ENCODE measurements at regions not wholly inside any gene's neighbourhood (a gene's known extent, or its start where the extent isn't known, plus 50 kb on each side); places are given as distances from the start of the nearest gene placed in this dataset.

- TF ChIP-seq RFX5 (IDR thresholded peaks at IDR 0.05; ENCODE audit: low read depth, low read length): no peak
- no peak for TF ChIP-seq CTCF (conservative IDR thresholded peaks at IDR 0.05; ENCODE audit: low read depth, low read length)
- no peak for TF ChIP-seq USF2 (IDR thresholded peaks at IDR 0.05; ENCODE audit: low read depth, low read length)
- TF ChIP-seq ELK1 (IDR thresholded peaks at IDR 0.05; ENCODE audit: borderline replicate concordance, low read depth, low read length): no peak
- TF ChIP-seq POLR2A (IDR thresholded peaks at IDR 0.05; ENCODE audit: low read depth, low read length): no peak
- no peak for TF ChIP-seq RCOR1 (IDR thresholded peaks at IDR 0.05; ENCODE audit: insufficient replicate concordance, low read length)
- no peak for TF ChIP-seq CEBPB (IDR thresholded peaks at IDR 0.05; ENCODE audit: low read depth, low read length)
- no peak for TF ChIP-seq RAD21 (IDR thresholded peaks at IDR 0.05; ENCODE audit: low read length)
- TF ChIP-seq SMC3 (IDR thresholded peaks at IDR 0.05; ENCODE audit: low read depth, low read length): no peak
- TF ChIP-seq BHLHE40 (IDR thresholded peaks at IDR 0.05; ENCODE audit: low read depth, low read length): no peak
Observed at GRCh38 chr12:59147791-59148190, 227.5 kb upstream of the LRIG3 start.

Data from IMR-90 (cell line).